HK-2 (cell line): ENCODE measurements at regions not wholly inside any gene's neighbourhood (a gene's known extent, or its start where the extent isn't known, plus 50 kb on each side); places are given as distances from the start of the nearest gene placed in this dataset.

Experiments used
- DNase-seq: peaks from one replicate; pipeline ENCODE4 v3.0.0-alpha.2; 2018; ENCODE audit not compliant: unreplicated experiment

GRCh38 chr5:62979472-62979871, 400.9 kb downstream of the LRRC70 start:
- no peak for DNase-seq

GRCh38 chr5:62977661-62978060, 399.0 kb downstream of the LRRC70 start:
- no peak for DNase-seq

DNA sequence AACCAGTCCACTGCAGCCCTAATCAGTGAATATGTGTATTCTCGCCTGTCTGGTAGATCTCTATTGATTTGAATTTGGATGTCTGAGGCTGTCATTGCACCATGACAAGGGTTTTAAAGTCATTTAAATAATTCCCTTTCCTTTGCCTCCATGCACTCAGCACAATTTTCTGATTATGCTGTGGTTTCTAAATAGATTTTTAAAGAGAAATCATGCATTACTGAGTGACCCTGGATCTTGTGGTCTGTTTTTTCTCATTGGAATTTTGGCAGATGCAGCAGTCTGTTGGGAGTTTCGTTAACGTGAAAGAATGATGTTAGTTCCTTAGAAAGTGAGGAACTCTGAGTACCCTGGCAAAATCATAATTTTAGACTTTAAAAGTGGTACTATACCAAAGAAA, 396.0 kb downstream of the LRRC70 start:
- DNase-seq, result no peak

GRCh38 chr5:62969409-62970120, 390.9 kb downstream of the LRRC70 start:
- DNase-seq, result peak; percentile 19

GRCh38 chr5:62964428-62964827, 385.8 kb downstream of the LRRC70 start:
- DNase-seq, result no peak

DNA sequence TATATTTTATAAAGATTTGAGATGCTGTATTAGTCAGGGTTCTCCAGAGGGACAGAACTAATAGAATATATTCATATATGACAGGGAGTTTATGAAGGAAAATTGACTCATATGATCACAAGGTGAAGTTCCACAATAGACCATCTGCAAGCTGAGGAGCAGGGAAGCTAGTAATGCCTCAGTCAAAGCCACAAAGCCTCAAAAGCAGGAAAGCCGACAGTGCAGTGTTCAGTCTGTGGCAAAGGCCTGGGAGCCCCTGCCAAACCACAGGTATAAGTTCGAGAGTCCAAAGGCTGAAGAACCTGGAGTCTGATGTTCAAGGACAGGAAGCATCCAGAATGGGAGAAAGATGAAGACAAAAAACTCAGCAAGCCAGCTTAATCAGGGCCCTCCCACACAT, 382.2 kb downstream of the LRRC70 start:
- no peak for DNase-seq

GRCh38 chr5:62956597-62956996, 378.0 kb downstream of the LRRC70 start:
- no peak for DNase-seq

- no peak for DNase-seq
Observed at GRCh38 chr5:62954578-62954977, 376.0 kb downstream of the LRRC70 start.

- no peak for DNase-seq
Observed at GRCh38 chr5:62948301-62948700, 369.7 kb downstream of the LRRC70 start.

- no peak for DNase-seq
Observed at GRCh38 chr5:62942384-62942783, 363.8 kb downstream of the LRRC70 start.

GRCh38 chr5:62938927-62939326, 360.3 kb downstream of the LRRC70 start:
- no peak for DNase-seq

GRCh38 chr5:62937661-62938558, 359.3 kb downstream of the LRRC70 start:
- no peak for DNase-seq

- DNase-seq, result no peak
Observed at GRCh38 chr5:62935660-62936059, 357.0 kb downstream of the LRRC70 start.

GRCh38 chr5:62934319-62934718, 355.7 kb downstream of the LRRC70 start:
- no peak for DNase-seq

DNA sequence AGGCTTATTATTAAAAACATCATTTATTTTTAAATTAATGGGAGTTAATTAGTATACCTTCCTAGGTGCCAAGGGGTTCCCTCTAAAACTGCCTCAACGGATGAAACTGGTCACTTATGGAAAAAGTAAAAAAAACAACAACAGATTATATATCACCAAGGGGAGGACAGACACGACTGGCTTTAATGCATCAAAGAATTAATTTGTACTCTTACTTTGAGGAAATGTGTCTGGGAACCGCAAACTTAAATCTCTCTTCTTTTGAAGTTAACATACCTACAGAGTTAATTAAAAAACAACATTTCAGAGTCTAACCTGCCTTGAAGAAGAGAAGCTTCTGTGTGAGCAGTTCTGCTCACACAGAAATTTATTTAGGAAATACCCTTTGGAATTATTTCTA, 354.6 kb downstream of the LRRC70 start:
- DNase-seq, result no peak

DNA sequence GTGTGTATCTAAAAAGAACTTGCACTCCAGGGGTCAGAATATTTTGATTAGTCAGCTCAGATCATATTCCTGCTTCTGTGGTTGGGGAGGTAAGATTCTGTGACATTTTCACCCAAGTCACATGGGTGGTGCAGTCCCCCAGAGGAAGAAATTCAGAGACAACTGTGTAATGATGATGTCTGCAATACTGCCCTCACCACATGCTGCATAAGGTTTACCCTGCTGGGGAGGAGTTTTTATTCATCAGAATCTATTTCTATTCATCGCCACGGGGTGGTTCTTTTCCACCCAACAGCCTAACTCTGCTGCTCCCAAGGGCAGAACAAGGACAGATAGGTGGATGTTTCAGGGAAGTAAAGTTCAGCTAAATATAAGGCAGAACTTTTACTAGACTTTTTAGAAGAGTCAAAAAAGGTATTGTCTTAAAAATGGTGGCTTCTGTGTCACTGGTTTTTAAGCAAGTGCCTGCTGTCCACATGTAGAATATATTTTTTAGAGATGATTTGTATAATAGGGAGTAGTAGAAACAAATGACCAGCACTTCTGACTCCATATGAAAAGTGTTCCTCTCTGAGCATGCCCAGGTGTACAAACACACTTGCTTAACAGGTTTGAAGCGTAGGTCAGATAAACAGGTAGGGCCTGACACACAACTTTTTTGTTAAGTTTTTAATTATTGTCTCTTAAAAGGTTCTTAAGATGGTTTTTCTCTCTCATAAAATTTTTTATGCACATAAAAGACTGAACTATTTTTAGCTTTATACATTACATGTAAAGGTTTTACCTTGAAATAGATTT, 352.7 kb downstream of the LRRC70 start:
- no peak for DNase-seq

DNA sequence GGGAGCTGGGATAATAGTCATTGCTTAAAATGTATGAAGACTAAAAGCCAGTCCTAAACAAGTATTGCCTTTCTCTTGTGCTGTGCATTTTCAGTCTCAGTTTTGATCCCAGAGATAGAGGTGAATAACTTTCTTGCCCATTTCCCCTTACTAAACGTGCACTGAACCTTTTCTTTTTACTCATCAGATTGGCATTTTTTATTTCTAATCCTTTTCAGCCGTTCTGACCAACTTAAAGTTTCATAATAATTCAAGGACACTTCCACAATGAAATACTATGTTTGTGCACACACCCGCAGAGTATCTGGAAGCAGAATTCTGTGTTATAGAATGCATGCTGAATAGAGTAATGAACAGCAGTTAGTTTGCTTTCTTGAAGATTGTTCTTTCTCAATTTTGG, 343.6 kb downstream of the LRRC70 start:
- DNase-seq, result no peak

DNA sequence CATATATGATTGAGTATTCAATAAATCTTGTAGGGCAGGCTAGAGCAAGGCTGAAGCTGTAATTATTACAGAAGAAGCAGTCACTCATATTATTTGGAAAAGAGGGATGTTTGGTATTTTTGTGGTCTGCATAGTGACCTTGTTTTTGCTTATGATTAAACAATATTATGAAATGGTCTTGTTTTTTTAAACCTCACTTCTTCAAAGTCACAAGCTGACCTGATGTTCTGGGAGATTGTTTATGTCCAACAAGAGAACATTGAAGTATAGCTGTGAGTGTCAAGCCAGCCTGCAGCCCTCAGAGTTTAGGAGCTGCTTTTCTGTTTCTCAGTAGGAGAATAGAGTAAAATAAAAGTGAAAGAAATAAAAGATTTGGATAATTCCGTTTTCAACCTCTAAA, 342.2 kb downstream of the LRRC70 start:
- DNase-seq, result no peak

DNA sequence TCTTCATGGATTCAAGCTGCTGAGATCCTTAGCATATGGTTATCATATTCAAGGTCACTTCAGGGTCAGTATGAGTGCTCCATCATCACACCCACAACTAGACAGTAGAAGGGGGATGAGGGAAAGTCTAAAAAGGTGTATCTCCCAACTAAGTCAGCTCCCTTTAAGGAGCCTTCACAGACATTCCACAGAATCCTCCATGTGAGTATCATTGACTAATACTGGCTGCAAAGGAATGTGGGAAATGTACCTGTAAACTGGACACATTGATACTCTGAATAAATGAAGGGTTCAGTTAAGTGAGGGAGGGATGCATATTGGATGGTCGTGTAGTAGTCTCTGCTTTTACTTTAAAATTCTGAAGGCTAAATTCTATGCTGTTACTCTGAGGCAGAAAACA, 330.7 kb downstream of the LRRC70 start:
- DNase-seq, result no peak

- DNase-seq, result no peak
Observed at GRCh38 chr5:62902126-62902525, 323.5 kb downstream of the LRRC70 start.

GRCh38 chr5:62900976-62901375, 322.4 kb downstream of the LRRC70 start:
- no peak for DNase-seq

GRCh38 chr5:62896121-62896893, 317.7 kb downstream of the LRRC70 start:
- no peak for DNase-seq
